ENCODE measurements at regions not wholly inside any gene's neighbourhood (a gene's known extent, or its start where the extent isn't known, plus 50 kb on each side); places are given as distances from the start of the nearest gene placed in this dataset.

DNA sequence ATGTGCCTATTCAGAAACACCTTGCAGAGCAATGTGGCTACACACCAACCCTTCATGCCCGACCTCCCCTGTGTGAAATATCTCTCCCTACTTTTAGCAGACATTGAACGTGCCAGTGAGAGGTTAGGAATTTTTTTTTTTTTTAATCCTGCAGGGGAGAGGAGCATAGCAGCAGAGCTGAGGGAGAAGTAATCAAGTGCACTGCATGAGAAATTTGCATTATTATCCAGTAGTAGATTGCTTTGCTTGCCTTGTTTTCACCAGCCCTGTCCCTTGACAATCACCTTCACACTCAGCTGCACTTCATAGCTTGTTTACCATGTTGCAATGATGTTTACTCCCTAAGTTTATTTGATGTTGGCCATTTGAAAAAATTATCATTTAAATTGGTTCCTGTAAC, 489.6 kb upstream of the ZNF608 start:
- 79 to 81% methylated on average over 2 of the region's 2 CpGs for WGBS, 2 donors (ENCODE audit: low coverage in 1 of 2)
- H3K36me3 ChIP-seq = no peaks in the 10 kb centered on the region
- no peaks in the 10 kb centered on the region for H3K4me1 ChIP-seq
- H3K9me3 ChIP-seq = no peaks in the 10 kb centered on the region
- DNase-seq = no peak
- H3K27ac ChIP-seq = no peak overlapping the region
- intact Hi-C loops (cut with DNase I; ENCODE audit: low total_unique reads) = no loop called here
- TF ChIP-seq, protein P1, sequence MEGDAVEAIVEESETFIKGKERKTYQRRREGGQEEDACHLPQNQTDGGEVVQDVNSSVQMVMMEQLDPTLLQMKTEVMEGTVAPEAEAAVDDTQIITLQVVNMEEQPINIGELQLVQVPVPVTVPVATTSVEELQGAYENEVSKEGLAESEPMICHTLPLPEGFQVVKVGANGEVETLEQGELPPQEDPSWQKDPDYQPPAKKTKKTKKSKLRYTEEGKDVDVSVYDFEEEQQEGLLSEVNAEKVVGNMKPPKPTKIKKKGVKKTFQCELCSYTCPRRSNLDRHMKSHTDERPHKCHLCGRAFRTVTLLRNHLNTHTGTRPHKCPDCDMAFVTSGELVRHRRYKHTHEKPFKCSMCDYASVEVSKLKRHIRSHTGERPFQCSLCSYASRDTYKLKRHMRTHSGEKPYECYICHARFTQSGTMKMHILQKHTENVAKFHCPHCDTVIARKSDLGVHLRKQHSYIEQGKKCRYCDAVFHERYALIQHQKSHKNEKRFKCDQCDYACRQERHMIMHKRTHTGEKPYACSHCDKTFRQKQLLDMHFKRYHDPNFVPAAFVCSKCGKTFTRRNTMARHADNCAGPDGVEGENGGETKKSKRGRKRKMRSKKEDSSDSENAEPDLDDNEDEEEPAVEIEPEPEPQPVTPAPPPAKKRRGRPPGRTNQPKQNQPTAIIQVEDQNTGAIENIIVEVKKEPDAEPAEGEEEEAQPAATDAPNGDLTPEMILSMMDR (IDR thresholded peaks at IDR 0.05) = no peak
- TF ChIP-seq EP300 (IDR thresholded peaks at IDR 0.05; ENCODE audit: low read depth) = no peak
- TF ChIP-seq POLR2AphosphoS5 (IDR thresholded peaks at IDR 0.05) = no peak
- no peak for TF ChIP-seq POLR2A (IDR thresholded peaks at IDR 0.05)
- in situ Hi-C loops (cut with MboI; ENCODE audit: low pct_ligation_motif_present in 1 of 4, low pct_unique_long_range_greater_than_20kb in 1 of 4, low sequenced_read_pairs in 3 of 4) = no loop called here
- H3K4me3 ChIP-seq = no peak overlapping the region
- H3K27me3 ChIP-seq = no peaks in the 10 kb centered on the region

DNA sequence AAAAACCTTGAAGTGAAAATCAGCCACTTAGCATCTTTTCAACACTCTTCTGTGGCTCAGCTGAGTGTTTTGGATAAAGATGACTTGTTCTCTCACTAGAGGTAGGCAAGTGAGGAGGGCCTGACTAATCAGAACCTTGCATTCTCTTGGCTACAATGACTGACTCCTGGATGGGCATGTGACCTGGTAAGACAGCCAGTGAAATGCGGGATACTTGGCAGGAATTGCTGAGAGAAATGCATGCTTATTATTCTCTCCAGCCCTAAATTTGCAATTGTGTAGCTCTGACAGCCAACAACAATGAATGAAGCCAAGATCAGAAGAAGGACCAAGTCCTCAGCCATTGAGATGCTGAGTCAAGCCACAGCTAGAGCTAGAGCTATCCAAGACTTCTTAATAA, 490.5 kb upstream of the ZNF608 start:
- Histone ChIP-seq H3K9me3 (no peaks in the 10 kb centered on the region), H3K4me1 (no peaks in the 10 kb centered on the region), H3K36me3 (no peaks in the 10 kb centered on the region), H3K27me3 (no peaks in the 10 kb centered on the region), H3K4me3 (no peak overlapping the region), H3K27ac (no peak overlapping the region)
- intact Hi-C loops (cut with DNase I; ENCODE audit: low total_unique reads) = no loop called here
- no peak for DNase-seq
- TF ChIP-seq EP300 (IDR thresholded peaks at IDR 0.05; ENCODE audit: low read depth) (no peak), POLR2A (IDR thresholded peaks at IDR 0.05) (no peak), POLR2AphosphoS5 (IDR thresholded peaks at IDR 0.05) (no peak)
- TF ChIP-seq, protein P1 (IDR thresholded peaks at IDR 0.05) = no peak
- in situ Hi-C loops (cut with MboI; ENCODE audit: low pct_ligation_motif_present in 1 of 4, low pct_unique_long_range_greater_than_20kb in 1 of 4, low sequenced_read_pairs in 3 of 4) = no loop called here
- WGBS, 2 donors (ENCODE audit: low coverage in 1 of 2) = 82% methylated on average over 1 of the region's 1 CpG; no CpG with 5 or more reads in 1 of the 2 donors

DNA sequence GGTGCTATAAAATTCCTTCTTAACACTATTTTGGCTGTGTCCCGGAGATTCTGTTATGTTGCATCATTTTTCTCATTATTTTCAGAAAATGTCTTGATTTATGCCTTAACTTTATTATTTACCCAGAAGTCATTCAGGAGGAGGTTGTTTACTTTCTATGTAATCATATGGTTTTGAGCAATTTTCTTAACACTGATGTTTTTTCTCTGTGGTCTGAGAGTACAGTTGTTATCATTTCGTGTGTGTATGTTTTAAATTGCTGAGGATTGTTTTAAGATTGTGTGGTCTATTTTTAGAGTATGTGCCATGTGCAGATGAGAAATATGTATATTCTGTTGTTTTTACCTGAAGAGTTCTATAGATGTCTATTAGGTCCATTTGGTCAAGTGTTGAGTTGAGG, 498.1 kb upstream of the ZNF608 start:
- 73 to 82% methylated on average over 2 of the region's 2 CpGs for WGBS, 2 donors (ENCODE audit: low coverage in 1 of 2)
- Histone ChIP-seq H3K4me3 (no peak overlapping the region), H3K9me3 (no peaks in the 10 kb centered on the region), H3K27ac (no peak overlapping the region), H3K27me3 (no peaks in the 10 kb centered on the region), H3K36me3 (no peaks in the 10 kb centered on the region), H3K4me1 (no peaks in the 10 kb centered on the region)
- in situ Hi-C loops (cut with MboI; ENCODE audit: low pct_ligation_motif_present in 1 of 4, low pct_unique_long_range_greater_than_20kb in 1 of 4, low sequenced_read_pairs in 3 of 4) = no loop called here
- no peak for DNase-seq
- TF ChIP-seq, protein P1 (IDR thresholded peaks at IDR 0.05) = no peak
- TF ChIP-seq POLR2A (IDR thresholded peaks at IDR 0.05) = no peak
- TF ChIP-seq EP300 (IDR thresholded peaks at IDR 0.05; ENCODE audit: low read depth) = no peak
- no peak for TF ChIP-seq POLR2AphosphoS5 (IDR thresholded peaks at IDR 0.05)
- intact Hi-C loops (cut with DNase I; ENCODE audit: low total_unique reads) = no loop called here

DNA sequence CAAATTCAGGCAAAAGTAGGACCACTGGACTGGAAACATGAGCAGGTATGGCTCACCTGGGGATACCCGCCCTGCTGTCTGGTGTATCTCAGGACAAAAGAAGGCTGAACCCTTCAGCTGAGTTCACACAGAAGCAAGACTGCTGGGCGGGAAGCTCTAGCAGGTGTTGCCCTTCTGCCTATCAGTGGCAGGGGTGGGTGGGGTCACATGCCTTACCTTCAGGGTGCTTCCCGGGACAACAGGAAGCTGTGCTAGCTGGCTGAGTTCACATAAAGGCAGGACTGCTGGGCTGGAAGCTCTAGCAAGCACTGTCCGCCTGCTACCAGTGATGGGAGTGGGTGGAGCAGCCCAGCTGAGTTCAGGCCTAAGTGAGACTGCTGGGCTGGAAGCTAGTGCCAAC, 498.8 kb upstream of the ZNF608 start:
- DNase-seq = no peak
- intact Hi-C loops (cut with DNase I; ENCODE audit: low total_unique reads) = no loop called here
- H3K36me3 ChIP-seq = no peaks in the 10 kb centered on the region
- H3K27ac ChIP-seq = no peak overlapping the region
- H3K27me3 ChIP-seq = no peaks in the 10 kb centered on the region
- in situ Hi-C loops (cut with MboI; ENCODE audit: low pct_ligation_motif_present in 1 of 4, low pct_unique_long_range_greater_than_20kb in 1 of 4, low sequenced_read_pairs in 3 of 4) = no loop called here
- no peaks in the 10 kb centered on the region for H3K4me1 ChIP-seq
- TF ChIP-seq POLR2AphosphoS5 (IDR thresholded peaks at IDR 0.05) (no peak), POLR2A (IDR thresholded peaks at IDR 0.05) (no peak), EP300 (IDR thresholded peaks at IDR 0.05; ENCODE audit: low read depth) (no peak)
- TF ChIP-seq, protein P1 (IDR thresholded peaks at IDR 0.05) = no peak
- no peak overlapping the region for H3K4me3 ChIP-seq
- no peaks in the 10 kb centered on the region for H3K9me3 ChIP-seq
- WGBS, 2 donors (ENCODE audit: low coverage in 1 of 2) = 74% methylated on average over 4 of the region's 4 CpGs; no CpG with 5 or more reads in 1 of the 2 donors
